HG02973 (cell line): ENCODE measurements at regions not wholly inside any gene's neighbourhood (a gene's known extent, or its start where the extent isn't known, plus 50 kb on each side); places are given as distances from the start of the nearest gene placed in this dataset.
A peak's percentile ranks its signal among the peaks of the same experiment; 100 is the strongest.
"Not testable (repeated sequence)": the region's sequence is repeated elsewhere in the genome, so short reads cannot be mapped to it uniquely, and the experiment has no call there.

Source experiments
- ATAC-seq: cut with Tn5 transposase; IDR thresholded peaks from one replicate; pipeline ENCODE4 v1.9.1; 2021; ENCODE audit warnings: moderate library complexity; ENCODE audit not compliant: unreplicated experiment

GRCh38 chr12:4193821-4194220, 79.7 kb upstream of the CCND2 start:
- ATAC-seq, result no peak

GRCh38 chr12:4191642-4192041, 81.9 kb upstream of the CCND2 start:
- no peak for ATAC-seq

- no peak for ATAC-seq
These were observed 82.4 kb upstream of the CCND2 start for GRCh38 chr12:4191149-4191548.

- no peak for ATAC-seq
These were observed 83.0 kb upstream of the CCND2 start for GRCh38 chr12:4190366-4191063.

GRCh38 chr12:4189721-4190120, 83.8 kb upstream of the CCND2 start:
- ATAC-seq, result no peak

- ATAC-seq, result no peak
These were observed 85.6 kb upstream of the CCND2 start for GRCh38 chr12:4187916-4188315.

- ATAC-seq, result not testable (repeated sequence)
These were observed 86.2 kb upstream of the CCND2 start for GRCh38 chr12:4187315-4187714.

GRCh38 chr12:4178424-4179170, 95.0 kb upstream of the CCND2 start:
- ATAC-seq, result no peak

GRCh38 chr12:4177262-4177661, 96.3 kb upstream of the CCND2 start:
- ATAC-seq, result no peak

GRCh38 chr12:4176168-4176567, 97.4 kb upstream of the CCND2 start:
- ATAC-seq, result no peak

- no peak for ATAC-seq
These were observed 99.1 kb upstream of the CCND2 start for GRCh38 chr12:4174417-4174816.

GRCh38 chr12:4172999-4173398, 100.6 kb upstream of the CCND2 start:
- no peak for ATAC-seq

GRCh38 chr12:4171742-4172141, 101.8 kb upstream of the CCND2 start:
- no peak for ATAC-seq

- no peak for ATAC-seq
These were observed 103.6 kb upstream of the CCND2 start for GRCh38 chr12:4169959-4170358.

GRCh38 chr12:4169531-4169930, 104.0 kb upstream of the CCND2 start:
- no peak for ATAC-seq

GRCh38 chr12:4168036-4168435, 105.5 kb upstream of the CCND2 start:
- ATAC-seq, result no peak

GRCh38 chr12:4164559-4165558, 108.7 kb upstream of the CCND2 start:
- ATAC-seq, result peak; percentile 63

- ATAC-seq, result no peak
These were observed 109.4 kb upstream of the CCND2 start for GRCh38 chr12:4164188-4164558.

- no peak for ATAC-seq
These were observed 111.8 kb upstream of the CCND2 start for GRCh38 chr12:4161718-4162117.

- ATAC-seq, result no peak
These were observed 113.1 kb upstream of the CCND2 start for GRCh38 chr12:4160314-4161040.

- no peak for ATAC-seq
These were observed 113.7 kb upstream of the CCND2 start for GRCh38 chr12:4159851-4160250.
